Endothelial cell (in vitro differentiated cells): ENCODE measurements at regions not wholly inside any gene's neighbourhood (a gene's known extent, or its start where the extent isn't known, plus 50 kb on each side); places are given as distances from the start of the nearest gene placed in this dataset. TPM values are rescaled to one million over a fixed set of nuclear protein-coding genes. Genes with fewer than 3 reads are reported as not detected.

Source experiments
- DNase-seq: peaks from one replicate; pipeline ENCODE4 v3.0.0; 2021; ENCODE audit warnings: low spot score
- H3K27ac Mint-ChIP-seq: one replicate; pipeline ENCODE4 v1.8.0; 2021; ENCODE audit warnings: mixed read lengths, inconsistent platforms; ENCODE audit not compliant: unreplicated experiment
- H3K27me3 Mint-ChIP-seq: one replicate; pipeline ENCODE4 v1.8.0; 2021; ENCODE audit warnings: mild to moderate bottlenecking, moderate library complexity, mixed read lengths, inconsistent platforms; ENCODE audit not compliant: unreplicated experiment
- H3K36me3 Mint-ChIP-seq: one replicate; pipeline ENCODE4 v1.8.0; 2021; ENCODE audit warnings: mild to moderate bottlenecking, low read depth, mixed read lengths, inconsistent platforms; ENCODE audit not compliant: unreplicated experiment
- H3K4me1 Mint-ChIP-seq: one replicate; pipeline ENCODE4 v1.8.0; 2021; ENCODE audit warnings: mild to moderate bottlenecking, mixed read lengths, inconsistent platforms; ENCODE audit not compliant: unreplicated experiment
- H3K4me3 Mint-ChIP-seq: one replicate; pipeline ENCODE4 v1.8.0; 2021; ENCODE audit warnings: mild to moderate bottlenecking, mixed read lengths, inconsistent platforms; ENCODE audit not compliant: unreplicated experiment
- H3K9me3 Mint-ChIP-seq: one replicate; pipeline ENCODE4 v1.8.0; 2021; ENCODE audit warnings: mixed read lengths, inconsistent platforms; ENCODE audit not compliant: unreplicated experiment
- CTCF ChIP-seq: fragments of 200-600 bp; sonication (generic); IDR thresholded peaks from one replicate; pipeline ENCODE4 v1.5.0; 2021; ENCODE audit warnings: antibody characterized with exemption; ENCODE audit not compliant: unreplicated experiment
- microRNA-seq: library from miRNA; unstranded; fragments of <30 nt; microRNA quantifications from one replicate; pipeline ENCODE4, GENCODE V29; 2020; ENCODE audit not compliant: unreplicated experiment

- Mint-ChIP-seq H3K36me3 (peaks cover under 1% of the 10 kb centered on the region), H3K9me3 (no peaks in the 10 kb centered on the region), H3K27me3 (peaks cover 2% of the 10 kb centered on the region), H3K4me1 (no peaks in the 10 kb centered on the region), H3K4me3 (no peak overlapping the region), H3K27ac (no peak overlapping the region)
- no peak for TF ChIP-seq CTCF
- DNase-seq = no peak
These were observed 166.9 kb downstream of the ANAPC1 start for GRCh38 chr2:111716905-111717775.

Small RNA genes in the stretch of these regions (microRNA-seq; reads per million reads assigned to microRNA genes)
- gene MIR4435-2 = not detected
